ENCODE measurements at regions not wholly inside any gene's neighbourhood (a gene's known extent, or its start where the extent isn't known, plus 50 kb on each side); places are given as distances from the start of the nearest gene placed in this dataset.

GRCh38 chr11:103680826-103681225 lies 355.6 kb upstream of the DDI1 start:
- TF ChIP-seq EZH2 (IDR thresholded peaks at IDR 0.05; ENCODE audit: low read length, unreplicated experiment): no peak
- TF ChIP-seq, protein P1, sequence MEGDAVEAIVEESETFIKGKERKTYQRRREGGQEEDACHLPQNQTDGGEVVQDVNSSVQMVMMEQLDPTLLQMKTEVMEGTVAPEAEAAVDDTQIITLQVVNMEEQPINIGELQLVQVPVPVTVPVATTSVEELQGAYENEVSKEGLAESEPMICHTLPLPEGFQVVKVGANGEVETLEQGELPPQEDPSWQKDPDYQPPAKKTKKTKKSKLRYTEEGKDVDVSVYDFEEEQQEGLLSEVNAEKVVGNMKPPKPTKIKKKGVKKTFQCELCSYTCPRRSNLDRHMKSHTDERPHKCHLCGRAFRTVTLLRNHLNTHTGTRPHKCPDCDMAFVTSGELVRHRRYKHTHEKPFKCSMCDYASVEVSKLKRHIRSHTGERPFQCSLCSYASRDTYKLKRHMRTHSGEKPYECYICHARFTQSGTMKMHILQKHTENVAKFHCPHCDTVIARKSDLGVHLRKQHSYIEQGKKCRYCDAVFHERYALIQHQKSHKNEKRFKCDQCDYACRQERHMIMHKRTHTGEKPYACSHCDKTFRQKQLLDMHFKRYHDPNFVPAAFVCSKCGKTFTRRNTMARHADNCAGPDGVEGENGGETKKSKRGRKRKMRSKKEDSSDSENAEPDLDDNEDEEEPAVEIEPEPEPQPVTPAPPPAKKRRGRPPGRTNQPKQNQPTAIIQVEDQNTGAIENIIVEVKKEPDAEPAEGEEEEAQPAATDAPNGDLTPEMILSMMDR (conservative IDR thresholded peaks at IDR 0.05; ENCODE audit: low read depth, low read length): no peak
